OCI-LY3 (cell line): ENCODE measurements at regions not wholly inside any gene's neighbourhood (a gene's known extent, or its start where the extent isn't known, plus 50 kb on each side); places are given as distances from the start of the nearest gene placed in this dataset.

ENCODE experiments used
- H2AFZ ChIP-seq: fragments of 200-600, 300-600 bp; shearing (Covaris generic); 2 replicates; pipeline ENCODE4 v1.6.0; 2014; ENCODE audit warnings: antibody characterized with exemption, low read depth, low read length
- H3K27ac ChIP-seq: fragments of 200-600, 300-600 bp; sonication (generic); 2 replicates; pipeline ENCODE4 v1.5.1; 2014; ENCODE audit warnings: mild to moderate bottlenecking, low read length, moderate library complexity, mixed read lengths
- H3K27me3 ChIP-seq: fragments of 200-600, 300-600 bp; sonication (generic); 2 replicates; pipeline ENCODE4 v1.6.1; 2014; ENCODE audit warnings: low read depth, low read length, mixed read lengths
- H3K36me3 ChIP-seq: fragments of 200-600, 300-600 bp; sonication (generic); replicated peaks from 2 replicates; pipeline ENCODE3; 2014; ENCODE audit warnings: low read depth, low read length, mixed read lengths
- H3K4me1 ChIP-seq: fragments of 300-600, 200-600 bp; sonication (generic); 2 replicates; pipeline ENCODE4 v1.6.1; 2014; ENCODE audit warnings: low read length, mixed read lengths
- H3K4me2 ChIP-seq: fragments of 200-600, 300-600 bp; sonication (generic); 2 replicates; pipeline ENCODE4 v1.6.1; 2014; ENCODE audit warnings: low read length, mixed read lengths
- H3K4me3 ChIP-seq: fragments of 300-600, 200-600 bp; sonication (generic); 2 replicates; pipeline ENCODE4 v1.5.1; 2014; ENCODE audit warnings: antibody characterized with exemption, mild to moderate bottlenecking, low read length, moderate library complexity
- H3K79me2 ChIP-seq: fragments of 300-600, 200-600 bp; shearing (Covaris generic); 2 replicates; pipeline ENCODE4 v1.6.1; 2014; ENCODE audit warnings: mild to moderate bottlenecking, low read length, mixed read lengths
- H3K9ac ChIP-seq: fragments of 300-600, 200-600 bp; shearing (Covaris generic); 2 replicates; pipeline ENCODE4 v1.6.0; 2014; ENCODE audit warnings: mild to moderate bottlenecking, low read length, moderate library complexity
- H3K9me3 ChIP-seq: fragments of 200-600, 300-600 bp; shearing (Covaris generic); 2 replicates; pipeline ENCODE4 v1.6.1; 2014; ENCODE audit warnings: low read length, mixed read lengths; ENCODE audit not compliant: insufficient read depth
- H4K20me1 ChIP-seq: fragments of 200-600, 300-600 bp; sonication (generic); 2 replicates; pipeline ENCODE4 v1.6.1; 2016; ENCODE audit warnings: low read length, mixed read lengths; ENCODE audit not compliant: insufficient read depth
- EZH2phosphoT487 ChIP-seq: fragments of 200-600 bp; shearing (Covaris generic); IDR thresholded peaks from 2 replicates; pipeline ENCODE4 v1.6.1; 2018; ENCODE audit warnings: antibody characterized with exemption, mixed run types, low read depth
- TF ChIP-seq, protein P1 (sequence below): fragments of 200-600, 300-600 bp; sonication (generic); IDR thresholded peaks from 2 replicates; pipeline ENCODE4 v1.5.1; 2014; ENCODE audit warnings: antibody characterized with exemption, low read length, low read depth

DNA sequence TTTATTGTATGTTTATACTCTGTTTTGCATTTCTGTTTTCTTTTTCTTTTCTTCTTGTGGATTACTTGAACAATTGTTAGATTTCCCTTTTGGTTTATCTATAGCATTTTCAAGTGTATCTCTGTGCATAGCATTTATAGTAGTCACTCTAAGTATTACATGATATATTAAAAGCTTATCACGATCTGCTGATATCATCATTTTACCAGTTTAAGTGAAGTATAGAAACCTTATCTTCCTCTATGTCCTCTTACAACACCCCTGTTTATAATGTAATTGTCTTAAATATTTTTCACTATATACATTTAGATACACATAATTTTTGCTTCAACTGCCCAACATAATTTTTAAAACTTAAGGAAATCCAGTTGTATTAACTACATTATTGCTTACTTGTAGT, 513.9 kb upstream of the CELF2 start:
- no peak for TF ChIP-seq EZH2phosphoT487
- TF ChIP-seq, protein P1, sequence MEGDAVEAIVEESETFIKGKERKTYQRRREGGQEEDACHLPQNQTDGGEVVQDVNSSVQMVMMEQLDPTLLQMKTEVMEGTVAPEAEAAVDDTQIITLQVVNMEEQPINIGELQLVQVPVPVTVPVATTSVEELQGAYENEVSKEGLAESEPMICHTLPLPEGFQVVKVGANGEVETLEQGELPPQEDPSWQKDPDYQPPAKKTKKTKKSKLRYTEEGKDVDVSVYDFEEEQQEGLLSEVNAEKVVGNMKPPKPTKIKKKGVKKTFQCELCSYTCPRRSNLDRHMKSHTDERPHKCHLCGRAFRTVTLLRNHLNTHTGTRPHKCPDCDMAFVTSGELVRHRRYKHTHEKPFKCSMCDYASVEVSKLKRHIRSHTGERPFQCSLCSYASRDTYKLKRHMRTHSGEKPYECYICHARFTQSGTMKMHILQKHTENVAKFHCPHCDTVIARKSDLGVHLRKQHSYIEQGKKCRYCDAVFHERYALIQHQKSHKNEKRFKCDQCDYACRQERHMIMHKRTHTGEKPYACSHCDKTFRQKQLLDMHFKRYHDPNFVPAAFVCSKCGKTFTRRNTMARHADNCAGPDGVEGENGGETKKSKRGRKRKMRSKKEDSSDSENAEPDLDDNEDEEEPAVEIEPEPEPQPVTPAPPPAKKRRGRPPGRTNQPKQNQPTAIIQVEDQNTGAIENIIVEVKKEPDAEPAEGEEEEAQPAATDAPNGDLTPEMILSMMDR, result no peak
- no peaks in the 10 kb centered on the region for H3K27me3 ChIP-seq
- no peak overlapping the region for H2AFZ ChIP-seq

DNA sequence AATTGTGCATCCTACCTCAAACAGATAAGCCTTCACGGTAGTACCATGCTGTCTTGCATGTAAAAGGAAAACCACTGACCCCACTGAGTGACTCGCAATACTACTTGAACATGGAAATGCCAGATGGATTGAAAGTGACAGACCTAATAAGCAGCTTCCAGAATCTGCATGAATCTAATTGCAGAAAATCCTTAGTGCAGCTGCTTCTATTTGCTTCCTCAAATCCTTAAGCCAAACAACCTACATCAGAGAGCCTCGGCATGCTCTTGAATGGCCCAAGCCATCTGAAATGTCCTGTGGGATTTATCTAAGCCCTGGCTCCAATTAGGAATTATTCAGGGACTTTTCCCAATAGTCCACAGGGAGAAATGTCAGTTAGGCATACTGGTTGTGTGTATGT, 509.5 kb upstream of the CELF2 start:
- no peaks in the 10 kb centered on the region for H3K36me3 ChIP-seq
- H2AFZ ChIP-seq, result no peak overlapping the region
- TF ChIP-seq EZH2phosphoT487, result no peak
- TF ChIP-seq, protein P1, result no peak
- H4K20me1 ChIP-seq, result no peaks in the 10 kb centered on the region
- H3K4me1 ChIP-seq, result no peaks in the 10 kb centered on the region
- no peak overlapping the region for H3K27ac ChIP-seq
- H3K9ac ChIP-seq, result no peak overlapping the region
- H3K79me2 ChIP-seq, result no peaks in the 10 kb centered on the region
- no peak overlapping the region for H3K4me3 ChIP-seq
- no peaks in the 10 kb centered on the region for H3K9me3 ChIP-seq
- H3K27me3 ChIP-seq, result no peaks in the 10 kb centered on the region
- H3K4me2 ChIP-seq, result no peak overlapping the region

More for the DNA sequence above, 513.9 kb upstream of the CELF2 start:
- Histone ChIP-seq H3K4me1 (no peaks in the 10 kb centered on the region), H3K27ac (no peak overlapping the region), H4K20me1 (no peaks in the 10 kb centered on the region), H3K36me3 (no peaks in the 10 kb centered on the region), H3K4me3 (no peak overlapping the region), H3K9me3 (no peaks in the 10 kb centered on the region), H3K4me2 (no peak overlapping the region), H3K79me2 (no peaks in the 10 kb centered on the region), H3K9ac (no peak overlapping the region)

DNA sequence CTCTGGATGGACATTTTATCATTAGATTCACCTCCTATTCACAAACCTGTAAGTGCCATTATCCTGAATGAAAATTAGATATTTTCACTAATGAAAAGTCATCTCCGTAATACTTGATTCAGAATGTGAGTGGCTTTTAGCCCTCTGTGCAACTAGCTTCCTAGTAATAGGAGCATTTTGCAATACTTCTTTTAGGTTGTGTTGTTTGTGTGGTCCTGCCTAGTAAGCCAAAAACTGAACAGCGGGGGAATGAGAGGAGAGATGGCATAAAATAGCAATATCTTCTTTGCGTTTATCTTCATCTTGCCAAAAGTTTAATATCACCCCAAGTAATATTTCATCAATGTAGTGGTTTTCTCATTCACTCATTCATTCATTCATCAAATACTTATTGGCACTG, 507.5 kb upstream of the CELF2 start:
- Histone ChIP-seq H3K4me2 (no peak overlapping the region), H3K79me2 (no peaks in the 10 kb centered on the region), H2AFZ (no peak overlapping the region), H3K27me3 (no peaks in the 10 kb centered on the region), H3K9me3 (no peaks in the 10 kb centered on the region), H3K4me3 (no peak overlapping the region), H3K9ac (no peak overlapping the region), H4K20me1 (no peaks in the 10 kb centered on the region), H3K36me3 (no peaks in the 10 kb centered on the region), H3K27ac (no peak overlapping the region), H3K4me1 (no peaks in the 10 kb centered on the region)
- no peak for TF ChIP-seq EZH2phosphoT487
- TF ChIP-seq, protein P1, result no peak

DNA sequence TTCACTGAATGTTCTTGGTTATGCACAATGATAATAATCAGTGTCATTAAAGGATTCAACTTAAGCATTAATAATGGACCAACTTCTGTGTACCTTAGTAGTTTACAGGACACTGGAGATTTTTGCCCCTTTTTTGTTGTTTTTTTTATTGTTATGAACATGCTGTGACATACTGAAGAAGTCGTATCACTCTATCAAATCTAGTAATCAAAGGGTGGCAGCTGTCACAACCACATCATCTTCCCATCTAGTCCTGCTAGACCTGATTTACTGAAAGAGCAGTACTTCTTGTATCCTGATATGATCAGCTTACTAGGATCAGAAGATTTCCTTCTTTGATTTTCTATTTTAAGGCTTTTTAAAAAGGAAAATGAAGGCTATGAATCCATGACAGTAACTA, 504.6 kb upstream of the CELF2 start:
- H3K36me3 ChIP-seq, result no peaks in the 10 kb centered on the region
- H4K20me1 ChIP-seq, result no peaks in the 10 kb centered on the region
- no peak overlapping the region for H3K4me3 ChIP-seq
- H3K27ac ChIP-seq, result no peak overlapping the region
- H3K4me2 ChIP-seq, result no peak overlapping the region
- no peak overlapping the region for H2AFZ ChIP-seq
- H3K79me2 ChIP-seq, result no peaks in the 10 kb centered on the region
- H3K9ac ChIP-seq, result no peak overlapping the region
- no peaks in the 10 kb centered on the region for H3K27me3 ChIP-seq
- H3K4me1 ChIP-seq, result no peaks in the 10 kb centered on the region
- TF ChIP-seq, protein P1, result no peak
- TF ChIP-seq EZH2phosphoT487, result no peak
- H3K9me3 ChIP-seq, result no peaks in the 10 kb centered on the region
